ENCODE measurements at regions not wholly inside any gene's neighbourhood (a gene's known extent, or its start where the extent isn't known, plus 50 kb on each side); places are given as distances from the start of the nearest gene placed in this dataset.
"Not testable (repeated sequence)": the region's sequence is repeated elsewhere in the genome, so short reads cannot be mapped to it uniquely, and the experiment has no call there.

DNA sequence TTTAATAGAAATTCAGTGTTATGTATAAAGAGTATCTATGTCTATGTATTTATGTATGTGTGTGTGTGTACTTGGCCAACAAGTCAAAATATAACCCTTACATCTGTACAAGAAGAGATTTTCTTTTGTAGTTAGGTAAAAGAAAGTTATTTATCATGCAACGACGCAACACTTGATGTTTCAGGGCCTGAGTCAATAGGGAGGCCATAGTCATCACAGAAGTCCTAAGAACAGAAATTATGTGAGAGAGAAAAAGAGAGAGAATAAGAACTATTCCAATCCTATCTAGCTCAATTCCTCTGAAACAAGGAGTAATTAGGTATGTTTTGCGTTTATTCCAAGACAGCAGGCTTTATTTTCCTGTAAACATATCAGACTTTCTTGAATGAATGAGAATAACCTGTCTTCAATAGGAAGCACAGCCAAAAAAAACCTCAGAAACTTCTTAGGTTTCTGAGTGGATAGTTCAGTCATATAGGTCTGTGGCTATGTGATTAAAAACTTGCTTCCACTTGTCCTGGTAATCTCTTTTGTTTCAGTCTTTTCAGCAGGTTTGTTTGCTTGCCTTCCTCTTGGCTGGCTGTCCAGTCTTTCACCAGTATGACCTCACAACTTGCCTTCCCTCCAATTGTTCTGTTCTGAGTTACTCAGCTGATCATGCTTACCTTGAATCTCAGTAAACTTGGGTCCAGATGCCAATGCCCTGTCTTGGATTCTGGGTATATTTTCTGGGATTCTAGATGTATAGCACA, 382.4 kb upstream of the GBE1 start:
- DNase-seq: no peak

- DNase-seq: no peak
Observed at GRCh38 chr3:82141592-82141991, 380.1 kb upstream of the GBE1 start.

DNA sequence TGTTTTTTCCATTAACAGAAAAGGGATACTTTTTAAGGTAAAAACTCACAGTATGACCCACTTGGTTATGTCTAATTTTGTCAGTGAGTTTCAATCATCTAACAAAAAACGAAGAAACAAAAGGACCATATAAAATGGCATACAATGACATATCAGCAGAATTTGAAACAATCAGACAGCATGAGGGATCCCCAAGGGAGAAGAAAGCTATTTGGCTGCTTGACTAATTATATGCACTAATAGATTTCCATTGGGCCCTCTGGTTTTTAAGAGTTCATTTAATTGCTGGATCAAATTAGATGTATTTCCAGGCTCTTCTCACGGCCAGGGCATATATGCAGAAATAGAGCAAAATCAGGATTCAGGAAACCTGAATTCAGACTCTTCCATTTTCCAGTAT, 376.4 kb upstream of the GBE1 start:
- no peak for DNase-seq

DNA sequence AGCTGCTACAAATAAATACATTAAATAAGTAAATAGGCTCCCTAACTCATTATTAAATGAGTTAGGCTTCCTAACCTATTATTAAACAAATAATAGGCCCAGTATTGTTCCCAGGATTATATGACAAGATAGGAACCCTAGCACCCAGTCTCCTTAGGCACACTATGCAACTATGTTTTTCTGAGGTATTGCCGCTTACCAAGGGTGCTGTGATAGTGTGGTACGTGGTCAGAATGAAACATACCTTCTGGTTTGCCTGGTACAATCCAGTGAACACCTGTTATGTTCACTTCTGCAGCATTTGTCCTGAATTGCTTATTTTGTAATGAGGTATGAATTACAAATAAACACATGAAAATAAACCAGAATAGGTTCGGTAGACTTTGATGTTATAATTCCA, 375.6 kb upstream of the GBE1 start:
- DNase-seq: no peak

- DNase-seq: peak; percentile 2 to 6
Observed at GRCh38 chr3:82133070-82133606, 371.7 kb upstream of the GBE1 start.

- DNase-seq: no peak
Observed at GRCh38 chr3:82132210-82133069, 371.0 kb upstream of the GBE1 start.

DNA sequence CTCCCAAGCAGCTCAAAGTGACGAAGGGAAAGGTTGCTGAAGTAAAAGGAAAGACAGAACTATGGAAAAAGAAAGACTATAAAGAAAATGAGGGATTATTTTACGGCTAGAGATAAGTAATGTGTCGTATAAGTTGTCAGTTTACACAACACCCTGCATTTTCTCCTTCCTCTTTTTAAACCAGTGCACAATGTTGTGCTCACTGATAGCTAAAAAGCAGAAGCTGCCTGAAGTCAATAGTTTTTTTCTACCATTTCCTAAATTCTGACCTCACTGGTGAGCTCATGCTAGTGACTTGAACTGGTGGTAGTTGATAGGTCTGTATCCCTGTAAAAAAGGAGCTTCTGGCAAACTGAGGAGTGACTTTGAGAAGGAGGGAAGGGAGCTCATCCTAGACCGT, 368.6 kb upstream of the GBE1 start:
- no peak for DNase-seq

DNA sequence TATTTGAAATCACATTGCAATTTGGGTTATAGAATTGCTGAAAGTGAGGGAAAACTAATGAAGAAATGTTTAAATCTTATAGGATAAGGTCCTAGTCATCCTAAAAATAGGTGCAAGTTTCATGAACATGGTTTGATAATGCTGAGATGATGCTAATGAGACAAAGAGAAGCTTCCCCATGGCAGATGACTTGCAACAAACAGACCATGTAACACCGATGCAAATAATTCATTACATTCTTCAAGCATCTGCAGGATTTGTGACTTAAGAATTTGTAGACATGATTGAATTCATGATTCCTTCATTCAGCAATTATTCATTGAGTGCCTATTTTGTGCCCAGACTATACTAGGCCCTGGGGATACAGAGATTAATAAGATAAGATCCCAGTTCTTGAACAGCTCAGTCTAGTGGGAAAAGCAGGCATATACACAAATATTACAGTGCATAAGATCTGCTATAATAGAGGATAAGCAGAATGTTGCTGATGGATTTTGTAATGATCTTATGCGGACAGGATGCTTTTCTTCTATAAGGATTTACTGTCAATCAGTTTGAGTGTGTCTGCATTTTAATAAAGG, 367.9 kb upstream of the GBE1 start:
- no peak for DNase-seq

DNA sequence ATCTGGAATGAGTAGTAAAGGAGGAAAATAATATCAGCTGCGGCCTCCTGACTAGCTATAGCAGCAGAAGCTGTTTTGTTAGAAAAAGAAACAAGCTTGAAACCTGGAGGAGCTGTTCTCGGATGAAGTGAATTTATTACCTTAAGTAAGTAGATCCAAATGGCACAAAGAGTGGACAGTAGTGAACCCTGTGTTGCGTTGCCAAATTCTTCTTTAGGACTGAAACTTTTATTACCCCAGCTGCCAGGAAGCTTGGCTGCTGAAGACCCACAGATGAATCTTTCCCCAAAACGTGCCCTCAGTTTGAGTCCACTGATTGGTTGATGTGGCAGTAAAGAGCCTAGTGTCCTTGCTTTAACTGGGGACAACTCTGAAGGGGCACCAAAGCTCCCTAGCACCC, 366.8 kb upstream of the GBE1 start:
- no peak for DNase-seq

GRCh38 chr3:82122554-82123345, 361.3 kb upstream of the GBE1 start:
- no peak for DNase-seq

DNA sequence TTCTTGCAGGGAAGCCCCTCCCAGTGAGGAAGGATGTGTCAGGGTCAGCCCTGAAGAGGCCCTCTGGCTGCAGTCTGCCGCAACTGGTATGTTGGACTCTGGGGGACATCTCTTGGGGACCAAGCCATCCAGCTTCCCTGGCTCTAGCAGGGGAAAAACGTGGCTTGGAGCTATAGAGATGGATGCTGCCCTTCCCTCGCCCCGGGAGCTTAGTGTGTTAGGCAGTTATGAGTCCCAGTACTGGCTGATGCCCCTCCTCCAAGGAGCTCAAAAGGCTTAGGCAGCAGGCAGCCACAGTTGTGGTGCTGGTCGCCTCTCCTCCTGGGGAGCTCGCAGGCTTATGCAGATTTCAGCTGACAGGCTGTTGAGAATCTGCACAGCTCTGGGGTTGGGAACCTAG, 353.1 kb upstream of the GBE1 start:
- DNase-seq: no peak

DNA sequence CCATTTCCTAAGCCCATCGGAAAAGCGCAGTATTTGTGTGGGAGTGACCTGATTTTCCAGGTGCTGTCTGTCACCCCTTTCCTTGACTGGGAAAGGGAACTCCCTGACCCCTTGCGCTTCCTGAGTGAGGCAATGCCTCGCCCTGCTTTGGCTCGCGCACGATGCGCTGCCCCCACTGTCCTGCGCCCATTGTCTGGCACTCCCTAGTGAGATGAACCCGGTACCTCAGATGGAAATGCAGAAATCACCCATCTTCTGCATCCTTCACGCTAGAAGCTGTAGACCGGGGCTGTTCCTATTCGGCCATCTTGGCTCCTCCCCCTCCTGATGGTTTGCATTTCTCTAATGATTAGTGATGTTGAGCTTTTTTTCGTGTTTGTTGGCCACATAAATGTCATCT, 349.3 kb upstream of the GBE1 start:
- not testable (repeated sequence) for DNase-seq

GRCh38 chr3:82103241-82103640, 341.8 kb upstream of the GBE1 start:
- no peak for DNase-seq

DNA sequence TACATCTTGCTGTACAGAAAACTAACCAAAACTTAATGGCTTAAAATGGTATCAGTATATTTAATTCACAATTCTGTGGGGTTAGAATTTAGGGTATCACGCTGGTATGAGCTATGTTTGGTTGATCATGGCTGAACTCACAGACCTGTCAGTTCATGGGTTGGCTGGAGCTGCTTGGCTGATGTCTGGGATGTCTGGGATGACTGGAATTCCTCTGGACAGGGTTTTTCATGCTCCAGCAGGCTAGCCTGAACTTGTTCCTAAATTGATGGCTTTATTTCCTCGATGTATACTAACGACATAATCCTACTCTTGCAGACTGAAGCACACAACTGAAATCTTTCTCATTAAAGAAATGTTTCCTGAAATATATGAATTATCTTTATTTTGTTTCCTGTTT, 338.9 kb upstream of the GBE1 start:
- no peak for DNase-seq

DNA sequence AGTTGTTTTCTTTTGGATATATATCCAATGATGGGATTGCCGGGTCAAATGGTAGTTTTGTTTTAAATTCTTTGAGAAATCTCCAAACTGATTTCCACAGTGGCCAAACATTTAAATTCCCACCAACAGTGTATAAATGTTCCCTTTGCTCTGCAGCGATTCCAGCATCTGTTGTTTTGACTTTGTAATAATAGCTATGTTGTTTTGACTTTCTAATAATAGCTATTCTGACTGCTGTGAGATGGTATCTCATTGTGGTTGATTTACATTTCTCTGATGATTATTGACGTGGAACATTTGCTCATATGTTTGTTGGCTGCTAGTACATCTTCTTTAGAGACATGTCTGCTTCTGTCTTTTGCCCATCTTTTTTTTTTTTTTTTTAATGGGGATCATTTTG, 332.2 kb upstream of the GBE1 start:
- no peak for DNase-seq

DNA sequence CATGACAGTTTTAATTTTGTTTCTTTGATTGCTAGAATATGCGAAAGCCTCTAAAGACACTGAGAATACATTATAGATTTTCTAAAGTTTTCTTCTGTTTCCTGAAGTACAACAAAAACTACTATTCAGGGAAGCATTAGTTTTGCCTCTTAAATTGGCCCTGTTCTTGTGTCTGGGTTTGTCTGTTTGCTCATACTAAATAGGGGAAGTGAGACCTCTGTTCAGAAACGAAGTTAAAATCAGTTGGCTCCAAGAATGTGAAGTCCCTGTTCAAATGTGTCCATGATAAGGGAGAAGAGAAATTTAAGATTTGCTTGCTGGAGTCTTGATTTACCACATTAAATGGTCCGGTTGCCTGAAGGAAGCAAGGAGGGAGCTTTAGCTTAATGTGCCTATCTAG, 327.3 kb upstream of the GBE1 start:
- DNase-seq: no peak

- DNase-seq: no peak
Observed at GRCh38 chr3:82087958-82088357, 326.5 kb upstream of the GBE1 start.

- no peak for DNase-seq
Observed at GRCh38 chr3:82085851-82086475, 324.5 kb upstream of the GBE1 start.

DNA sequence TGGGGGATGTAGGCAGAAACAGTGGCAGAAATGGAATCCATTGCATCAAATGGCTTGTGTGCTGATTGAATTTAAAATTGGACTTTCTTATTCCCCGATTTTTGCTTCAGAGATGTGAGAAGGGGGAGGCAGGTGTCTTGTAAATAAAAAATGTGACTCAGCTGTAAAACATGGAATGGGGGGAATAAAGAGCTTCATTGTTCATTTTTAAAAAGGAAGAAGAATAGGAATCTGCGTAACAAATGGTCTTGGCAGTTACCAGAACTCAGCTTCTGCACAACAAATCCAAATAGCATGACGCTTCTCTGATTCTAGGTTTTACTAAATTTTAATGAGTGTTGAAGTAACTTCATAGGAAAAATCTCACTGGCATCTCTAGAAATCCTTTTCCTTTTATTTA, 323.9 kb upstream of the GBE1 start:
- DNase-seq: no peak

- no peak for DNase-seq
Observed at GRCh38 chr3:82084824-82085223, 323.4 kb upstream of the GBE1 start.

GRCh38 chr3:82082796-82083195, 321.4 kb upstream of the GBE1 start:
- no peak for DNase-seq

DNA sequence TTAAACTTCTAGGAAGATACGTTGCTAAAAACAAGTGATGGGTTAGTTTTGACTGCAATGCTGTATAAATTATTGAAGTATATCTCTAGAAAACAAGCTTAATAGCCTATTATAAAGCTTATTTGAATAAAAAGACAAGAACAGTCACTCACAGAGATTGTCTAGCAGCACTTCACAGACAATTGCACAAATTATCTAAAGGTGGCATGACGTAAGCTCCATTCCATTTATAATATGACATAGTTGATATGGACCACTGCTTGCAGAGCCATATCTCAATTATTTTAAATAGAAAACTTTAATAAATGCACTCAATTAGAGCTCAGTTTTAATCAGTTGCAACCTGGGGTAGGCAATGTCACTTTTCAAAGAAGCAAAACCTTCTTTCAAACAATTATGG, 319.9 kb upstream of the GBE1 start:
- DNase-seq: no peak
